Mesenchymal stem cell (in vitro differentiated cells and primary cell): ENCODE measurements at regions not wholly inside any gene's neighbourhood (a gene's known extent, or its start where the extent isn't known, plus 50 kb on each side); places are given as distances from the start of the nearest gene placed in this dataset.

Source experiments
- DNase-seq: peaks from one replicate; pipeline ENCODE4 v3.0.0-alpha.2; 2013
- H2AFZ ChIP-seq: one replicate; pipeline ENCODE4 v1.6.1; 2013; ENCODE audit warnings: low read depth, mild to moderate bottlenecking, control low read depth, inconsistent platforms, low read length, moderate library complexity
- H2AK5ac ChIP-seq: 2 replicates; pipeline ENCODE4 v1.6.1; 2013; ENCODE audit warnings: low read length, moderate library complexity, mild to moderate bottlenecking, inconsistent platforms; ENCODE audit not compliant: severe bottlenecking
- H2BK120ac ChIP-seq: one replicate; pipeline ENCODE4 v1.6.1; 2013; ENCODE audit warnings: low read depth, mild to moderate bottlenecking, inconsistent platforms, low read length, moderate library complexity
- H2BK12ac ChIP-seq, 2 experiments: one replicate each; pipeline ENCODE4 v1.6.1; 2013; ENCODE audit warnings: inconsistent platforms in 2 of 2, low read length in 2 of 2, mild to moderate bottlenecking in 2 of 2, moderate library complexity in 2 of 2, control low read depth in 1 of 2
- H2BK15ac ChIP-seq: one replicate; pipeline ENCODE4 v1.6.1; 2013; ENCODE audit warnings: mild to moderate bottlenecking, low read depth, inconsistent platforms; ENCODE audit not compliant: poor library complexity, severe bottlenecking
- H2BK5ac ChIP-seq: 2 replicates; pipeline ENCODE4 v1.6.1; 2013; ENCODE audit warnings: low read depth, mild to moderate bottlenecking, low read length, control low read depth, inconsistent platforms; ENCODE audit not compliant: poor library complexity, severe bottlenecking
- H3K14ac ChIP-seq, 2 experiments: one replicate each; pipeline ENCODE4 v1.6.1; 2013; ENCODE audit warnings: inconsistent platforms in 2 of 2, low read length in 2 of 2, control low read depth in 1 of 2, mild to moderate bottlenecking in 1 of 2, moderate library complexity in 1 of 2
- H3K18ac ChIP-seq, 2 experiments: one replicate each; pipeline ENCODE4 v1.6.1; 2013; ENCODE audit warnings: inconsistent platforms in 2 of 2, low read length in 2 of 2, control low read depth in 1 of 2, low read depth in 1 of 2, mild to moderate bottlenecking in 1 of 2
- H3K23ac ChIP-seq, 2 experiments: one replicate each; pipeline ENCODE4 v1.6.1; 2013; ENCODE audit warnings: inconsistent platforms in 2 of 2, low read length in 2 of 2, mild to moderate bottlenecking in 2 of 2, moderate library complexity in 2 of 2, control low read depth in 1 of 2
- H3K27ac ChIP-seq: 2 replicates; pipeline ENCODE4 v1.5.1; 2013; ENCODE audit warnings: mild to moderate bottlenecking, moderate library complexity, low read length, control low read depth, inconsistent platforms; ENCODE audit not compliant: poor library complexity, severe bottlenecking
- H3K27me3 ChIP-seq, 2 experiments: 2 replicates each; pipeline versions ENCODE4 v1.6.1 to v1.7.0; 2013; ENCODE audit warnings: low read length in 2 of 2, mild to moderate bottlenecking in 2 of 2, moderate library complexity in 2 of 2, control low read depth in 1 of 2, inconsistent platforms in 1 of 2; ENCODE audit not compliant: control insufficient read depth in 1 of 2, insufficient read depth in 1 of 2
- H3K36me3 ChIP-seq, 2 experiments: 2 replicates each; pipeline versions ENCODE4 v1.6.1 to v1.7.0; 2013; ENCODE audit warnings: low read length in 2 of 2, control low read depth in 1 of 2, inconsistent platforms in 1 of 2, low read depth in 1 of 2, mild to moderate bottlenecking in 1 of 2; ENCODE audit not compliant: insufficient read depth in 2 of 2, control insufficient read depth in 1 of 2
- H3K4ac ChIP-seq, 2 experiments: one replicate each; pipeline ENCODE4 v1.6.1; 2013; ENCODE audit warnings: inconsistent platforms in 2 of 2, low read length in 2 of 2, mild to moderate bottlenecking in 2 of 2, moderate library complexity in 2 of 2, control low read depth in 1 of 2, low read depth in 1 of 2
- H3K4me1 ChIP-seq: 2 replicates; pipeline ENCODE4 v1.6.1; 2013; ENCODE audit warnings: low read depth, low read length, control low read depth; ENCODE audit not compliant: control insufficient read depth, insufficient read depth
- H3K4me2 ChIP-seq: 2 replicates; pipeline ENCODE4 v1.6.1; 2013; ENCODE audit warnings: low read length, mild to moderate bottlenecking, inconsistent platforms; ENCODE audit not compliant: poor library complexity, severe bottlenecking
- H3K4me3 ChIP-seq, 2 experiments: 2 replicates each; pipeline versions ENCODE4 v1.5.1 to v1.7.0; 2013; ENCODE audit warnings: low read length in 2 of 2, mild to moderate bottlenecking in 2 of 2, control low read depth in 1 of 2, low read depth in 1 of 2; ENCODE audit not compliant: insufficient read depth in 1 of 2
- H3K79me1 ChIP-seq: replicated peaks from 2 replicates; pipeline ENCODE4 v1.6.1; 2013; ENCODE audit warnings: mild to moderate bottlenecking, control low read depth, low read length, inconsistent platforms; ENCODE audit not compliant: poor library complexity, severe bottlenecking
- H3K9ac ChIP-seq: 2 replicates; pipeline ENCODE4 v1.7.0; 2013; ENCODE audit warnings: mild to moderate bottlenecking, low read length, moderate library complexity
- H3K9me3 ChIP-seq: 2 replicates; pipeline ENCODE4 v1.7.0; 2013; ENCODE audit warnings: mild to moderate bottlenecking, low read length; ENCODE audit not compliant: control insufficient read depth
- H4K8ac ChIP-seq: one replicate; pipeline ENCODE4 v1.6.1; 2013; ENCODE audit warnings: inconsistent platforms, mild to moderate bottlenecking, low read length, moderate library complexity
- H4K91ac ChIP-seq: one replicate; pipeline ENCODE4 v1.6.1; 2013; ENCODE audit warnings: mild to moderate bottlenecking, low read length, inconsistent platforms
- WGBS: methylation state at CpG from one replicate; pipeline ENCODE4 v1.1.7; 2013; ENCODE audit warnings: mixed read lengths; 5-methylcytosine and 5-hydroxymethylcytosine counted together

- H2BK120ac ChIP-seq, result no peak overlapping the region
- H3K4me3 ChIP-seq, result no peak overlapping the region
- no peak overlapping the region for H3K23ac ChIP-seq
- H3K9ac ChIP-seq, result peak overlapping the region; percentile 75
- H2AK5ac ChIP-seq, result peak overlapping the region; percentile 74
- no peaks in the 10 kb centered on the region for H3K79me1 ChIP-seq
- no peak overlapping the region for H2BK15ac ChIP-seq
- no peak overlapping the region for H3K4me2 ChIP-seq
- peak overlapping the region in 1 of 2 experiments; percentile 55 for H3K14ac ChIP-seq
- H3K9me3 ChIP-seq, result no peaks in the 10 kb centered on the region
- no peaks in the 10 kb centered on the region for H3K36me3 ChIP-seq
- H2BK5ac ChIP-seq, result no peak overlapping the region
- H4K8ac ChIP-seq, result no peak overlapping the region
- no peak for DNase-seq
- WGBS, result 100% methylated on average over 1 of the region's 1 CpG
- no peak overlapping the region for H3K4ac ChIP-seq
- peak overlapping the region; percentile 58 for H4K91ac ChIP-seq
- H3K18ac ChIP-seq, result peak overlapping the region; percentile 48 to 49
- no peak overlapping the region for H3K27ac ChIP-seq
- no peak overlapping the region for H2AFZ ChIP-seq
- H3K4me1 ChIP-seq, result peaks cover 37% of the 10 kb centered on the region
- H3K27me3 ChIP-seq, result no peaks in the 10 kb centered on the region
- peak overlapping the region in 1 of 2 experiments; percentile 70 for H2BK12ac ChIP-seq
These were observed 129.9 kb downstream of the MRPL14 start for GRCh38 chr6:43997345-43997677.

- Histone ChIP-seq H3K27ac (peak overlapping the region; percentile 20), H2AK5ac (peak overlapping the region; percentile 72), H2BK5ac (no peak overlapping the region), H2AFZ (no peak overlapping the region), H2BK120ac (no peak overlapping the region), H3K14ac (peak overlapping the region in 1 of 2 experiments; percentile 55), H3K79me1 (no peaks in the 10 kb centered on the region), H3K4ac (no peak overlapping the region), H2BK15ac (no peak overlapping the region), H4K91ac (peak overlapping the region; percentile 58), H3K4me3 (no peak overlapping the region), H4K8ac (no peak overlapping the region), H3K23ac (no peak overlapping the region), H3K4me1 (peaks cover 36% of the 10 kb centered on the region), H2BK12ac (peak overlapping the region; percentile 52 to 70), H3K36me3 (no peaks in the 10 kb centered on the region), H3K4me2 (no peak overlapping the region), H3K18ac (peak overlapping the region; percentile 48 to 49), H3K9ac (peak overlapping the region; percentile 75), H3K9me3 (no peaks in the 10 kb centered on the region), H3K27me3 (no peaks in the 10 kb centered on the region)
- DNase-seq, result no peak
- WGBS, result 92% methylated on average over 8 of the region's 8 CpGs
These were observed 130.5 kb downstream of the MRPL14 start for GRCh38 chr6:43996618-43997344.

GRCh38 chr6:43995137-43995536, 132.1 kb downstream of the MRPL14 start:
- Histone ChIP-seq H3K9me3 (no peaks in the 10 kb centered on the region), H2BK15ac (peak overlapping the region; percentile 26), H3K27me3 (no peaks in the 10 kb centered on the region), H3K18ac (peak overlapping the region; percentile 5 to 71), H3K4me3 (no peak overlapping the region), H2BK5ac (no peak overlapping the region), H3K4ac (peak overlapping the region in 1 of 2 experiments; percentile 34), H3K36me3 (no peaks in the 10 kb centered on the region), H2BK12ac (peak overlapping the region in 1 of 2 experiments; percentile 56), H3K23ac (no peak overlapping the region), H2AK5ac (no peak overlapping the region), H3K4me1 (peaks cover 35% of the 10 kb centered on the region), H2BK120ac (peak overlapping the region; percentile 54), H4K8ac (no peak overlapping the region), H3K14ac (no peak overlapping the region), H3K9ac (no peak overlapping the region), H3K79me1 (no peaks in the 10 kb centered on the region), H3K27ac (no peak overlapping the region), H3K4me2 (no peak overlapping the region), H2AFZ (no peak overlapping the region), H4K91ac (peak overlapping the region; percentile 43)
- DNase-seq, result no peak
- WGBS, result 94% methylated on average over 2 of the region's 3 CpGs

- Histone ChIP-seq H2BK5ac (no peak overlapping the region), H3K9ac (no peak overlapping the region), H3K27ac (no peak overlapping the region), H2AFZ (no peak overlapping the region), H3K14ac (peak overlapping the region in 1 of 2 experiments; percentile 18), H3K4me1 (peaks cover 43% of the 10 kb centered on the region), H3K27me3 (no peaks in the 10 kb centered on the region), H3K4ac (no peak overlapping the region), H3K18ac (peak overlapping the region; percentile 47 to 75), H4K91ac (peak overlapping the region; percentile 2), H2BK12ac (peak overlapping the region in 1 of 2 experiments; percentile 72), H3K4me2 (no peak overlapping the region), H4K8ac (no peak overlapping the region), H3K4me3 (no peak overlapping the region), H3K23ac (peak overlapping the region in 1 of 2 experiments; percentile 61), H2BK120ac (no peak overlapping the region), H3K9me3 (no peaks in the 10 kb centered on the region), H3K36me3 (no peaks in the 10 kb centered on the region), H2BK15ac (peak overlapping the region; percentile 71), H3K79me1 (no peaks in the 10 kb centered on the region), H2AK5ac (peak overlapping the region; percentile 40)
- DNase-seq, result no peak
- WGBS, result 90% methylated on average over 5 of the region's 5 CpGs
These were observed 133.2 kb downstream of the MRPL14 start for GRCh38 chr6:43993881-43994523.
